ENCODE measurements at regions not wholly inside any gene's neighbourhood (a gene's known extent, or its start where the extent isn't known, plus 50 kb on each side); places are given as distances from the start of the nearest gene placed in this dataset.

DNA sequence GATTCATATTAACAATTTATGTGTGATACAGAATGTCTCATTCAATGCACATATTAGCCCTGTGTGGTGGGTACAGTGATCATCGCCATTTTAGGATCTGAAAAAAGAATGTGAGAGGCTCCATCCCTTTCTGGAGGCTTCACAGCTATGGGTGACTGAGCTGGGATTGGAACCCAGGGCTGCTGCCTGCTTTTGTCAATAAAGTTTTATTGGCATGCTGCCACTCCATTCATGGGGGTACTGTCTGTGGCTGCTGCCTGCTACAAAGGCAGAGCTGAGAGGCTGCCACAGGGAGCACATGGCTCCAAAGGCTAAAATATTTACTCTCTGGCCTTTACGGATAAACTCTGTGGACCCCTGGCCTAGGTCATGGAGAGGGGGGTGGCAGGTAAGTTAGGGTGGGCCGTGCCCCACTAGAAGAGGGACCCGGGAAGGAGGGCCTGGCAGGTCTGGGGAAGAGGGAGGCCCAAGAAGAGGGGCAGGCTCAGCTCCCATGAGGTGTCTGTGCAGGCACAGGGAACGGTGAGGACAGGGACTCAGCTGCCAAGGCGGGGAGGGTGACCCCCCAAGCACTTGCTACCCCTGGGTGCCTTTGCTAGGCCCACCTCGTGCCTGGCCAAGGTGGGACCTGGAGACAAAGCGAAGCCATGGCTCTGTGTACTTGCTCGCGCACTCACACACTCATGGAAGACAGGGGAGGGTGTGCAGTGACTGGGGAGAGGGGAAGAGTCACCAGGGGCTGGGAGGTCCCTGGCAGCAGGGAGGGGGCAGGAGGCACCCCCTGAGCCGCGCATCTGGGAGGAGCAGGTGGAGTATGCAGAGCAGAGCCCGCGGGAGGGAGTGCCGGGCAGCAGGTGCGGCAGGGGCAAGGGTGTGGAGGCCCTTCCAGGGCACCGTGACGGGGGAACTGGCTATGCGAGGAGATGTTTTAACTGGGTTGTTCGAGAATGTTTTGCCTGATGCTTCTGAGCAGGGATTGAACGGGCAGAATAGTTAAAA, 335.3 kb downstream of the CTTN start:
- 74% methylated on average over 20 of the region's 21 CpGs for WGBS (ENCODE audit: insufficient coverage)
- Histone ChIP-seq H3K9me3 (replicated peaks; ENCODE audit: control insufficient read depth, low read depth, low read length) (no peaks in the 10 kb centered on the region), H3K36me3 (ENCODE audit: control insufficient read depth, insufficient read depth, low read length) (no peaks in the 10 kb centered on the region), H3K4me3 (ENCODE audit: low read length) (no peak overlapping the region), H3K27ac (ENCODE audit: low read length) (no peak overlapping the region), H3K4me1 (ENCODE audit: control insufficient read depth, insufficient read depth, low read length) (peaks cover 4% of the 10 kb centered on the region), H3K27me3 (ENCODE audit: control insufficient read depth, insufficient read depth, low read length) (peaks cover 5% of the 10 kb centered on the region)
- DNase-seq: no peak

DNA sequence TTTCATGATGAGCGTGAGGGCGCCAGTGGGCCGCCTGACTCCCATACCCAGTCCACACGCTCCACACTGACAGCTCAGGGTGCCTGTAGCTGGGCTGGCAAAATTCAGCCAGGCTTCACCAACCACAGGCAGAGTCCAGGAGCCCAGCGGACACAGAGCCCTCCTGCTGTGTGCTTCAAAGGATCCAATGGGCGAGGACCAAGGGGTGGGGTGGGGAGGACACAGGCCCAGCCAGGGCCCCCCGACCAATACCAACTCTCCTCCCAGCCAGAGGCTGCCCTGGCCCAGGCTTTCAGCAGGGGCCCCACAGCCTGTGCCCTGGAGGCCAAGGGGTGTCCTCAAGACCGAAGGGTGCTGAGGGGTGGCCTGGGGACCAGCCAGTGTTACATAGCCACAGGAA, 336.1 kb downstream of the CTTN start:
- no peak for DNase-seq
- no peak overlapping the region for H3K27ac ChIP-seq (ENCODE audit: low read length)
- peaks cover 4% of the 10 kb centered on the region for H3K4me1 ChIP-seq (ENCODE audit: control insufficient read depth, insufficient read depth, low read length)
- H3K36me3 ChIP-seq (ENCODE audit: control insufficient read depth, insufficient read depth, low read length): no peaks in the 10 kb centered on the region
- 80% methylated on average over 7 of the region's 8 CpGs for WGBS (ENCODE audit: insufficient coverage)
- H3K27me3 ChIP-seq (ENCODE audit: control insufficient read depth, insufficient read depth, low read length): peaks cover 5% of the 10 kb centered on the region
- no peak overlapping the region for H3K4me3 ChIP-seq (ENCODE audit: low read length)
- H3K9me3 ChIP-seq (replicated peaks; ENCODE audit: control insufficient read depth, low read depth, low read length): no peaks in the 10 kb centered on the region

DNA sequence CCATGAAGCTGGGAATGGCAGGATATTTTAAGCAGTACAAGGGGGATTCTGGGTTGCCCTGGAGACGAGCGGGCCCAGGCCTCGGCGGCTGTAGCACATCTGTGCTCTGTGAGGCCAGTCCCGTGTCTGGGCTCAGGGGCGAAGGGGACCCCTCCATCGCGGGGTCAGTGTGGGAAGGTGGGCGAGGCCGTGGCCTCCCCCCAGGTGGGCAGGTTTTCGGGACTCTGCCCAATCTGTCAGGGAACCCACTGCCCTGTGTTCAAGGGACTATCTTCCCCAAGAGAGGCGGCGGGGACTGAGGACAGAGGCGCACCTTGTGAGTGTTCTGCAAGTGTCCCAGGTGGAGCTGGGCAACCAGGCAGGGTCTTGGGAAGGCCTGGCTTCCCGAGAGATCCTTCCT, 336.6 kb downstream of the CTTN start:
- Histone ChIP-seq H3K9me3 (replicated peaks; ENCODE audit: control insufficient read depth, low read depth, low read length) (no peaks in the 10 kb centered on the region), H3K27ac (ENCODE audit: low read length) (no peak overlapping the region), H3K27me3 (ENCODE audit: control insufficient read depth, insufficient read depth, low read length) (peaks cover 5% of the 10 kb centered on the region), H3K4me1 (ENCODE audit: control insufficient read depth, insufficient read depth, low read length) (peaks cover 4% of the 10 kb centered on the region), H3K36me3 (ENCODE audit: control insufficient read depth, insufficient read depth, low read length) (no peaks in the 10 kb centered on the region), H3K4me3 (ENCODE audit: low read length) (no peak overlapping the region)
- no peak for DNase-seq
- whole genome bisulfite sequencing (ENCODE audit: insufficient coverage): 85% methylated on average over 5 of the region's 15 CpGs

DNA sequence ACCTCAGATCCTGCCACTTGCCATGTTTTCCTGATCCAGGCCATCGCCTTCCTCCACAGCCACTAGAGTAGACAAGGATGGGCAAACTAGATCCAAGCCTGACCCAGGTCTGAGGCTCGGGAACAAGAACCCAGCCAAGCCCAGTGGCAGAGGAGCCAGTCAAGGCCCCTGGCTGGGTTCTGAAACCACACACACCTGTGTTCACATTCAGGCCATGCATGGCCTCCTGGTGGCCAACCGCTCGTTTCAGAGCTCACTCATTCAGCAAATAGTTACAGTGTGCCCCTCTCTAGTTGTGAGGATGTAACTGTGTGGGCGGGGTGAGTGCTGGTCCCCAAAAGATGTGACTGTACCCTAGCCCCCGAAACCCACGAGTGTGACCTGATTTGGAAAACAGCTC, 337.6 kb downstream of the CTTN start:
- H3K36me3 ChIP-seq (ENCODE audit: control insufficient read depth, insufficient read depth, low read length): no peaks in the 10 kb centered on the region
- no peak overlapping the region for H3K27ac ChIP-seq (ENCODE audit: low read length)
- peaks cover 4% of the 10 kb centered on the region for H3K4me1 ChIP-seq (ENCODE audit: control insufficient read depth, insufficient read depth, low read length)
- H3K4me3 ChIP-seq (ENCODE audit: low read length): no peak overlapping the region
- no peaks in the 10 kb centered on the region for H3K9me3 ChIP-seq (replicated peaks; ENCODE audit: control insufficient read depth, low read depth, low read length)
- no peak for DNase-seq
- peaks cover 2% of the 10 kb centered on the region for H3K27me3 ChIP-seq (ENCODE audit: control insufficient read depth, insufficient read depth, low read length)
- WGBS (ENCODE audit: insufficient coverage): 89% methylated on average over 5 of the region's 7 CpGs

DNA sequence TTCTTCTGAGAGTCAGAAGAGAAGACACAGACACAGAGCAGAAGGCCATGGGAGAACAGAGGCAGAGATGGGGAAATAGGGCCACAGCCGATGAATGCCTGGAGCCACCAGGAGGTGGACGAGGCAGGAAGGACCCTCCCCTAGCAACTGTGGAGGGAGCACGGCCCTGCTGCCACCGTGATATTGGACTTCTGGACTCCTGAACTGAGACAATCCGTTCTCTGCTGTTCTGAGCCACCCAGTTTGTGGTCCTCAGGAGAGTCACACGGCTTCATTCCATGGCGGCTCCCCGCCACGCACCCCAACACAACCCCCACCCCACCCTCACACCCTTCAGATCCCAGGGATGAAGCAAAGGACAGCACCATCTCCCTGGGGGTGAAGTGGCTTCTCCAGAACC, 338.1 kb downstream of the CTTN start:
- Histone ChIP-seq H3K36me3 (ENCODE audit: control insufficient read depth, insufficient read depth, low read length) (no peaks in the 10 kb centered on the region), H3K27ac (ENCODE audit: low read length) (no peak overlapping the region), H3K27me3 (ENCODE audit: control insufficient read depth, insufficient read depth, low read length) (peaks cover 2% of the 10 kb centered on the region), H3K4me3 (ENCODE audit: low read length) (no peak overlapping the region), H3K9me3 (replicated peaks; ENCODE audit: control insufficient read depth, low read depth, low read length) (no peaks in the 10 kb centered on the region), H3K4me1 (ENCODE audit: control insufficient read depth, insufficient read depth, low read length) (peaks cover 4% of the 10 kb centered on the region)
- no peak for DNase-seq
- 58% methylated on average over 5 of the region's 9 CpGs for WGBS (ENCODE audit: insufficient coverage)

DNA sequence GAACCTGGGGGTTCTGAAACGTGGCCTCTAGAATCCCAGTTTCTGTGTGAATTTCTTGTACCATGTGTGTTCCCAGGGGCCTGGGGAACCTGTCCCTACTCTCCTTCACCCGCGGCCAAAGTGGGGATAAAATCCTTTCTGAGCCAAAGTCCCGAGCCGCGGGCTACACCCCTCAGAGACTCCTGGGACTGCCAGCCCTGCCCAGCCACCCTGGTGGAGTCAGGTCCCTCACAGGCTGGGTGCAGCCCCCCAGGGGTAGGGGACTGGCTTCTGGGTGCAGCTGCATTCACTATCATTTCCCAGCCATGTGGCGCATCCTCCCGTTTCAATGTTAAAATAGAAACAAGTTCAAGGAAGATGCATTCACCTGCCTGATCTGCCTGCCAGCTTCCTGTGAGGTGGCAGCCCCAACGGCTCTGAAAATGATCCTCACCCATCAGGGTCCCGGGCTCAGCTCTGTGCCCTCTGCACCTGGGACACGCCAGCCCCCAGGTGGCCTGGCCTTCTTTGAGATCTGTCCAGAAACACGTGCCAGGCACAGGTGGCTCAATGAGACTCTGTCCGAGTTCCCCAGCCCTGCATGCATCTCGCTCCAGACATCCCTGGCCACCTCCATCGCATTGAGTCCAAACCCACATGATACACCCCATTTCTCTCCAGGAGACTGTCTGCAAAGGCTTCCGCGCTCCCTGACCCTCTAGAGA, 338.8 kb downstream of the CTTN start:
- 84% methylated on average over 14 of the region's 17 CpGs for WGBS (ENCODE audit: insufficient coverage)
- no peaks in the 10 kb centered on the region for H3K36me3 ChIP-seq (ENCODE audit: control insufficient read depth, insufficient read depth, low read length)
- no peak for DNase-seq
- no peak overlapping the region for H3K4me3 ChIP-seq (ENCODE audit: low read length)
- H3K9me3 ChIP-seq (replicated peaks; ENCODE audit: control insufficient read depth, low read depth, low read length): no peaks in the 10 kb centered on the region
- H3K27ac ChIP-seq (ENCODE audit: low read length): no peak overlapping the region
- peaks cover 4% of the 10 kb centered on the region for H3K4me1 ChIP-seq (ENCODE audit: control insufficient read depth, insufficient read depth, low read length)
- peaks cover 6% of the 10 kb centered on the region for H3K27me3 ChIP-seq (ENCODE audit: control insufficient read depth, insufficient read depth, low read length)

DNA sequence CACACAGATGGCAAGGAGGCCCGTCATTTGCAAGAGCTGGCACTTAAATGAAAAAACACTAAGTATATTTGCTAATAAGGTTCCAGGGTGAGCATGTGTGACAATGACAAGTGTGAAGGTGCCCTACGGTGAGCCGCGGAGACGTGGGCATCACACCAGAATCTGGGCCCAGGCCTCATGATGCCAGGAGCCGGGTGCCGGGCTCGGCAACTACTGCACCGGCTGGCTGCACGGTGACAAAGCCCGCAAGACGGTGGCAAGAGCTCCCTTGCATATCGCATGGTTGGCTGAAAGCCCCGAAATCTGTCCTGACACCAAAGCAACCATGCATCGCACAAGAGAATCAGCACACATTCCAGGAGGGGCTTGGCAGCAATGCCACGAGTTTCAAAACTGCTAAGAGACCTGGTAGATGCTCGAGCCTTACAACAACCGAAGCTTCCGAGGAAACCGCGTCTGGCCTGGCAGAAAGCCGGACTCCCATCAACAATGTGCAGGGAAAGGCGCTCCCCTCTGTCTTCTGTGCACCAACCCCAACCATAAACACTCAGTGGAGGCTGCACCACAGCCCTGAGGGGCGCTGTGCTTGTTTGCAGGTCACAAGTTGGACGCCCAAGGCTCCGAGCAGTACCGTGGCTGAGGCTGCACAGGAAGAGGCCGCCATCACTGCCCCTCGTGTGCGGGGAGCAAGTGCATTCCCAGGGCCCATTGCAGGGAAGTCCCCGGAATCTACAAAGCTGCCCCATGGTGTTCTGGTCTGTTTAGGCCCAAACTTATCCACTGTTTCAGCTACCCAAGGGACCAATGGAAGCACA, 339.7 kb downstream of the CTTN start:
- WGBS (ENCODE audit: insufficient coverage): 89% methylated on average over 31 of the region's 31 CpGs
- H3K4me3 ChIP-seq (ENCODE audit: low read length): no peak overlapping the region
- no peaks in the 10 kb centered on the region for H3K4me1 ChIP-seq (ENCODE audit: control insufficient read depth, insufficient read depth, low read length)
- no peak overlapping the region for H3K27ac ChIP-seq (ENCODE audit: low read length)
- DNase-seq: no peak
- no peaks in the 10 kb centered on the region for H3K36me3 ChIP-seq (ENCODE audit: control insufficient read depth, insufficient read depth, low read length)
- no peaks in the 10 kb centered on the region for H3K9me3 ChIP-seq (replicated peaks; ENCODE audit: control insufficient read depth, low read depth, low read length)
- peaks cover 15% of the 10 kb centered on the region for H3K27me3 ChIP-seq (ENCODE audit: control insufficient read depth, insufficient read depth, low read length)

DNA sequence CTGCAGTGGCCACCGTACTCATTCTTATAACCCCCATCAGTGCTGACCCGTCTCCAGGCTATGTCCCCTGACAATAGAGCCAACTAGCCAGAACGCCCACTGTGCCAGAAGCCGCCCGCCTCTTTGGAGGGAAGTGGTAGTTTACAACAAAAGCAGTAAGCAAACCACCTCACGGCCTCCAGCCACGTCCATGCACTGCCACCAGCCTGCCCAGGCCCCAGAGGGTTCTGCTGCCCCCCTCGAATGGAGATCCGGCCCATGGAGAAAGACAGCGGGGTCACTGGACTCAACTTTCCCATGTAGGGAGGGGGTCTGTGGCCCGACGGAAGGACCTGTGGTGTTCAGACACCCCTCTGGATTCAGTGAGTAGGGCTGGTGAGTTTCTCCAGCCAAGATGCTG, 340.3 kb downstream of the CTTN start:
- Histone ChIP-seq H3K4me3 (ENCODE audit: low read length) (no peak overlapping the region), H3K27me3 (ENCODE audit: control insufficient read depth, insufficient read depth, low read length) (peaks cover 21% of the 10 kb centered on the region), H3K9me3 (replicated peaks; ENCODE audit: control insufficient read depth, low read depth, low read length) (no peaks in the 10 kb centered on the region), H3K27ac (ENCODE audit: low read length) (no peak overlapping the region), H3K36me3 (ENCODE audit: control insufficient read depth, insufficient read depth, low read length) (no peaks in the 10 kb centered on the region), H3K4me1 (ENCODE audit: control insufficient read depth, insufficient read depth, low read length) (no peaks in the 10 kb centered on the region)
- no peak for DNase-seq
- 94% methylated on average over 9 of the region's 12 CpGs for WGBS (ENCODE audit: insufficient coverage)

DNA sequence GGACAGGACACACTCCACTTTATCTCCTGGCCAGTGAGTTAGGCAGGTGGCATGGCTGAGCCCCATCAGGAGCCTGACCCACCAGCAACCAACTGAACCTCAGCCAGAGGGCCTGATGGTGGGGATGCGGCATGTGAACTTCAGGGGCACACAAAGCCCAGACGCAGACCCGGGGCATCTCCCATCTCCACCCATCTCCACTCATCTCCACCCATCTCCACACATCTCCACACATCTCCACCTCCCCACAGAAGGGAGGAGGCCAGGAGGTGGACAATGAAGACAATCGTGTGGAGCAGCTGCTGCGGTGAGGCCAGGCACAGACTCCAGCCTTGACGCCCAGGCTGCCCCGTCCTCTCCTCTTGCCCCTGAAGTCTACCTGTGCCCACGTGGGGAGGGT, 340.8 kb downstream of the CTTN start:
- H3K9me3 ChIP-seq (replicated peaks; ENCODE audit: control insufficient read depth, low read depth, low read length): no peaks in the 10 kb centered on the region
- H3K36me3 ChIP-seq (ENCODE audit: control insufficient read depth, insufficient read depth, low read length): no peaks in the 10 kb centered on the region
- WGBS (ENCODE audit: insufficient coverage): no CpG with 5 or more reads among the region's 8 CpGs
- H3K27ac ChIP-seq (ENCODE audit: low read length): no peak overlapping the region
- no peaks in the 10 kb centered on the region for H3K4me1 ChIP-seq (ENCODE audit: control insufficient read depth, insufficient read depth, low read length)
- H3K4me3 ChIP-seq (ENCODE audit: low read length): no peak overlapping the region
- peaks cover 26% of the 10 kb centered on the region for H3K27me3 ChIP-seq (ENCODE audit: control insufficient read depth, insufficient read depth, low read length)
- no peak for DNase-seq
